WTC11 (cell line): ENCODE measurements at regions not wholly inside any gene's neighbourhood (a gene's known extent, or its start where the extent isn't known, plus 50 kb on each side); places are given as distances from the start of the nearest gene placed in this dataset.

Experiments used
- ATF3 ChIP-seq: sonication (generic); formaldehyde crosslinking; conservative IDR thresholded peaks from 2 replicates; pipeline ENCODE4 v1.8.1; 2022; ENCODE audit warnings: mild to moderate bottlenecking, missing genetic modification reagents
- CTCF ChIP-seq: fragments of 200-600 bp; IDR thresholded peaks from 2 replicates; pipeline ENCODE4 v1.8.0; 2022; ENCODE audit warnings: antibody characterized with exemption
- NFE2L1 ChIP-seq: sonication (generic); formaldehyde crosslinking; IDR thresholded peaks from 2 replicates; pipeline ENCODE4 v1.8.1; 2023; ENCODE audit warnings: missing genetic modification reagents
- SP1 ChIP-seq: sonication (generic); formaldehyde crosslinking; conservative IDR thresholded peaks from 2 replicates; pipeline ENCODE4 v1.8.1; 2022; ENCODE audit warnings: missing genetic modification reagents
- TCF7 ChIP-seq: sonication (generic); formaldehyde crosslinking; IDR thresholded peaks from 2 replicates; pipeline ENCODE4 v1.8.0; 2022; ENCODE audit warnings: mild to moderate bottlenecking, low read depth, missing genetic modification reagents, moderate library complexity

GRCh38 chr22:16717699-16718558, 107.3 kb downstream of the XKR3 start:
- TF ChIP-seq SP1 (CRISPR knock-in tag), result no peak
- TF ChIP-seq CTCF, result no peak
- no peak for TF ChIP-seq TCF7
- TF ChIP-seq ATF3 (CRISPR knock-in tag), result no peak
- TF ChIP-seq NFE2L1, result no peak
